Activated CD8-positive, alpha-beta T cell treated with anti-CD3 and anti-CD28 coated beads, Interleukin-2, amount 10 ng/mL, durations not matched to agents 7 days and 5 days (primary cell): ENCODE measurements at regions not wholly inside any gene's neighbourhood (a gene's known extent, or its start where the extent isn't known, plus 50 kb on each side); places are given as distances from the start of the nearest gene placed in this dataset.

ENCODE experiments used
- ATAC-seq: fragments of 150-1000 bp; cut with Tn5 transposase; one replicate; pipeline ENCODE4 v1.10.0; 2021; ENCODE audit warnings: moderate library complexity
- CTCF ChIA-PET: fragments of 350-600 bp; sonication (Branson Sonifier 250); formaldehyde crosslinking; loops from one replicate; lab custom pipeline; 2021; ENCODE audit warnings: antibody characterized with exemption; lab: Charles Lee
- POLR2A ChIA-PET: fragments of 350-600 bp; sonication (Branson Sonifier 250); formaldehyde crosslinking; loops from one replicate; lab custom pipeline; 2021; ENCODE audit warnings: antibody characterized with exemption; lab: Charles Lee
- DNase-seq: peaks from one replicate; pipeline ENCODE4 v3.0.0-alpha.2; 2020
- H3K27ac Mint-ChIP-seq: one replicate; pipeline ENCODE4 v1.8.0; 2021; ENCODE audit warnings: mild to moderate bottlenecking, mixed read lengths
- H3K27me3 Mint-ChIP-seq: one replicate; pipeline ENCODE4 v1.8.0; 2021; ENCODE audit warnings: low read depth, mixed read lengths
- H3K36me3 Mint-ChIP-seq: one replicate; pipeline ENCODE4 v1.8.0; 2021; ENCODE audit warnings: low read depth, mixed read lengths
- H3K4me1 Mint-ChIP-seq: one replicate; pipeline ENCODE4 v1.8.0; 2021; ENCODE audit warnings: low read depth, mixed read lengths
- H3K4me3 Mint-ChIP-seq: one replicate; pipeline ENCODE4 v1.8.0; 2021; ENCODE audit warnings: mild to moderate bottlenecking, mixed read lengths
- H3K9me3 Mint-ChIP-seq: one replicate; pipeline ENCODE4 v1.8.0; 2022; ENCODE audit warnings: mixed read lengths; ENCODE audit not compliant: insufficient read depth

- no peaks in the 10 kb centered on the region for H3K36me3 Mint-ChIP-seq
- POLR2A ChIA-PET = interaction anchor here (0.5 to 1.6 kb wide), 2 partner anchors 10 to 236 kb away, joined by 3 to 4 read pairs; no protein-coding TSS in a partner anchor
- no peaks in the 10 kb centered on the region for H3K4me1 Mint-ChIP-seq
- H3K4me3 Mint-ChIP-seq = no peak overlapping the region
- ATAC-seq (no peak), DNase-seq (no peak)
- CTCF ChIA-PET = interaction anchor here (1.0 to 4.4 kb wide), 7 partner anchors 8 to 869 kb away, joined by 3 to 32 read pairs (median 5); no protein-coding TSS in a partner anchor
- H3K27ac Mint-ChIP-seq = no peak overlapping the region
- H3K27me3 Mint-ChIP-seq = peaks cover 52% of the 10 kb centered on the region
- H3K9me3 Mint-ChIP-seq = no peaks in the 10 kb centered on the region
Measured at GRCh38 chr2:204261846-204262245, 283.4 kb upstream of the PARD3B start.

DNA sequence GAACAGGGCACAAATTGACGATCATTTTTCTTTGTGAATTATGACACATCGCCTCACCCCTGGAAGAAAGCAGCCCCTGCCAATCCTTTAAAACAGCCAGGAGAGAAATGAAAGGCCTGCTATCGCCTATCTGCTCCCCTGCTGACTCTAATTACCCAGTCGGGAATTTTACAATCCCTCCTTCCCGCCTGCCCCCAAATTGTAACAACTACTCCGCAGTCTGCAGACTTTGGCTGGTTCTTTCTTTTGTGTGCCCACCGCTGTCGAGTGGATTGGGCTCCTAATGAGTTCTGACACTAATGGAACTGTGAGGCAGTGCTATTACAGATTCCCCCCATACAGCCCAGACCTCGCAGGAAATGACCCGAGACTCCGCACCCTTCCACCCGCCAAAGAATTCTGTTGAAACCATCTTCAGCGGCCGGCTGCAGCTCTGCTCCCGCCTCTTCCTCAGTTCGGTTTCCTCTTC is 281.2 kb upstream of the PARD3B start:
- ATAC-seq (no peak), DNase-seq (no peak)
- ChIA-PET CTCF (no interaction called here), POLR2A (no interaction called here)
- H3K9me3 Mint-ChIP-seq = no peaks in the 10 kb centered on the region
- H3K4me3 Mint-ChIP-seq = no peak overlapping the region
- peaks cover 42% of the 10 kb centered on the region for H3K27me3 Mint-ChIP-seq
- no peaks in the 10 kb centered on the region for H3K4me1 Mint-ChIP-seq
- no peaks in the 10 kb centered on the region for H3K36me3 Mint-ChIP-seq
- no peak overlapping the region for H3K27ac Mint-ChIP-seq

DNA sequence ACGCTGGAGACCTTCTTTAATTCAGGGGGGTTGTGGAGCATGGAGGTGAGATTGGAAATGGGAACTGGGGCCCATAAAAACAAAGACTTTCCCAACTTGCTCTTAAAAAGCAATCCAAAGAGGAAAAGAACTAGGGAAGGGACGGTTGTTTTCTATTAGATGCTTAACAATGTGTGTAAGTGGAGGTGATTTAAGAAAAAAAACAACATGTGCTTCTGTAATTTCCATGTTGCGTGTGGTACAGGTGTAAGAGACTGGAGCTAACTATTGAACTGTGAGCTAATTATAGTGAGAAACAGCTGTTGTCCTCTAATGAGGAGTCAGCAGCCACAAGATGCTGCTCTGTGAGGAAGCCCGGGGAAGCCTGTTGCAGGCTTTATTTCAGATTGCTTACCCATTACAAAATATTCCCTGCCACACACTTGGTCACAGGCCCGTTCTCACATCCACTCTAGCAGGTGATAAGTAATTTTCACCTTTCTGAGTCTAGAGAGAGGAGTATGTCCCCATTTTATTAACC is 280.6 kb upstream of the PARD3B start:
- H3K27ac Mint-ChIP-seq = no peak overlapping the region
- no peaks in the 10 kb centered on the region for H3K9me3 Mint-ChIP-seq
- POLR2A ChIA-PET = no interaction called here
- H3K4me1 Mint-ChIP-seq = no peaks in the 10 kb centered on the region
- no peak for DNase-seq
- ATAC-seq = no peak
- CTCF ChIA-PET = no interaction called here
- H3K36me3 Mint-ChIP-seq = no peaks in the 10 kb centered on the region
- peaks cover 37% of the 10 kb centered on the region for H3K27me3 Mint-ChIP-seq
- no peak overlapping the region for H3K4me3 Mint-ChIP-seq

DNA sequence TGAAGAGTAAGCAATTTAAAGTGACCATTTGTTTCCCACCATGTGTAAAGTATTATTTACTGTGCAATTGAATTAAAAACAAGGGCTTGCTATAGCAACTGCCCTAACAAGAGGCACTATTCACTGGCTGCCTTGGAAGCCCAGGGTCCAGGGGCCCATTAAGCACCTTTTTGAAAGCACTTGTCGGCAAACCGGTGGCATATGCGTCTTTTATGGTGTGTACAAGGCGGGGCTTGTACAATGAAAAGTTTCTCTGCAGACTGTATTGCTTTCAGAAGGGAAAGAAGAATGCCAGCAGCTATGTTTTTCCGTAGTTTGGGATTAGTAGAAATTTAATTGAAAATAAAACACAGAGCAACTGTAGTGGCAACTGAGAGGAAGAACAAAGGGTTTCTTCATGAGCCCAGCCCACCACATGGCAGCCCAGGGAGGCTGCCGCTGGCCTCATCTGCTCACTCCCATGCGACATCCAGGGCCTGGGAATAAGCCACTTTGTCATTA is 279.5 kb upstream of the PARD3B start:
- no peak for ATAC-seq
- POLR2A ChIA-PET = no interaction called here

GRCh38 chr2:204268458-204268857 is 276.8 kb upstream of the PARD3B start:
- no peaks in the 10 kb centered on the region for H3K36me3 Mint-ChIP-seq
- peaks cover 38% of the 10 kb centered on the region for H3K27me3 Mint-ChIP-seq
- ChIA-PET CTCF (interaction anchor here (1.0 to 1.3 kb wide), 2 partner anchors 10 to 123 kb away, joined by 3 read pairs; no protein-coding TSS in a partner anchor), POLR2A (no interaction called here)
- ATAC-seq (no peak), DNase-seq (no peak)
- no peak overlapping the region for H3K4me3 Mint-ChIP-seq
- peaks cover 5% of the 10 kb centered on the region for H3K9me3 Mint-ChIP-seq
- H3K27ac Mint-ChIP-seq = no peak overlapping the region
- no peaks in the 10 kb centered on the region for H3K4me1 Mint-ChIP-seq

More for the DNA sequence above, 279.5 kb upstream of the PARD3B start:
- Mint-ChIP-seq H3K27ac (no peak overlapping the region), H3K27me3 (peaks cover 40% of the 10 kb centered on the region), H3K4me1 (no peaks in the 10 kb centered on the region), H3K9me3 (peaks cover 2% of the 10 kb centered on the region), H3K4me3 (no peak overlapping the region), H3K36me3 (no peaks in the 10 kb centered on the region)
- CTCF ChIA-PET = no interaction called here
- no peak for DNase-seq

DNA sequence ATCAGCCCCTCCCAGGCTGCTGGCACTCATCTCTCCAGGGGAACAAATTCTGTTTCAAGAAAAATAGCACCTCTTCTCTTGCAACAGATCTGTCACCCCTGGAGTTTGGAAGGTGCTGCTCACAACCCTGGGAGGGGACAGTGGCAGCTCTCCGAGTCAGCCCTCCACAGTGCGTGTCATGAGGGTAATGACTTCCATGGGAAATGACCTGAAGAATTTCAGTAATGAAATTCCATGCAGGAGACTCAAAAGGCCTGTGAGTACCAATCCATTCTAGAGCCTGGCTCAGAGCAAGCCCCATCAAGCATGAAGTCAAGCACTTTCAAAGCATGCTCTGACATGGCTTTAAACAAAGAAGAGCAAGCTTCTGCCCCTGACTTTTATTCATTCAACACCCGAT is 276.3 kb upstream of the PARD3B start:
- Mint-ChIP-seq H3K4me3 (no peak overlapping the region), H3K36me3 (no peaks in the 10 kb centered on the region), H3K27me3 (peaks cover 36% of the 10 kb centered on the region)

DNA sequence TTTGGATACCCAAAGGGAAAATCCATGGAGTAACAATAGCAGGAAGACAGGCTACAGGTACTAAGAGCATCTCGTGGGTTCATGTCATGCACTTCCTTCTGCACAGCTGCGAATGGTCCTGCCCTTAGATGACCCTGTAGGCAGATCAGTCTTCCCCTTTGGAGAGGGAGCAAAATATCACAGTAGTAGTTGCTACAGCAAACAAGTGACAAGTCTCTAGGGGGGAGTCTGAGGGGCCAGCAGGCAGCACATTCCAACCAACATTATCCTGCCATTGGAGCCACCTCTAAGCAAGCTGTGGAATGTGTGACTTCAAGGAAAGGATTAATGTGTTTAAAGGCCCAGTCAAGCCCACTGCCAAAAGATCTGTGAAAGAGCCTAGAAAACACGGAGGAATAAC is 273.2 kb upstream of the PARD3B start:
- Mint-ChIP-seq H3K36me3 (no peaks in the 10 kb centered on the region), H3K4me1 (no peaks in the 10 kb centered on the region), H3K27me3 (peaks cover 18% of the 10 kb centered on the region), H3K4me3 (no peak overlapping the region), H3K27ac (no peak overlapping the region), H3K9me3 (peaks cover 5% of the 10 kb centered on the region)
- DNase-seq (no peak), ATAC-seq (no peak)
- POLR2A ChIA-PET = interaction anchor here (1.2 kb wide), 1 partner anchor 10 kb away, joined by 4 read pairs; no protein-coding TSS in a partner anchor
- CTCF ChIA-PET = no interaction called here

More for the DNA sequence above, 276.3 kb upstream of the PARD3B start:
- Mint-ChIP-seq H3K4me1 (no peaks in the 10 kb centered on the region), H3K27ac (no peak overlapping the region), H3K9me3 (peaks cover 5% of the 10 kb centered on the region)
- DNase-seq (no peak), ATAC-seq (no peak)
- CTCF ChIA-PET = interaction anchor here (1.0 kb wide), 1 partner anchor 11 kb away, joined by 3 read pairs; no protein-coding TSS in a partner anchor
- POLR2A ChIA-PET = no interaction called here

DNA sequence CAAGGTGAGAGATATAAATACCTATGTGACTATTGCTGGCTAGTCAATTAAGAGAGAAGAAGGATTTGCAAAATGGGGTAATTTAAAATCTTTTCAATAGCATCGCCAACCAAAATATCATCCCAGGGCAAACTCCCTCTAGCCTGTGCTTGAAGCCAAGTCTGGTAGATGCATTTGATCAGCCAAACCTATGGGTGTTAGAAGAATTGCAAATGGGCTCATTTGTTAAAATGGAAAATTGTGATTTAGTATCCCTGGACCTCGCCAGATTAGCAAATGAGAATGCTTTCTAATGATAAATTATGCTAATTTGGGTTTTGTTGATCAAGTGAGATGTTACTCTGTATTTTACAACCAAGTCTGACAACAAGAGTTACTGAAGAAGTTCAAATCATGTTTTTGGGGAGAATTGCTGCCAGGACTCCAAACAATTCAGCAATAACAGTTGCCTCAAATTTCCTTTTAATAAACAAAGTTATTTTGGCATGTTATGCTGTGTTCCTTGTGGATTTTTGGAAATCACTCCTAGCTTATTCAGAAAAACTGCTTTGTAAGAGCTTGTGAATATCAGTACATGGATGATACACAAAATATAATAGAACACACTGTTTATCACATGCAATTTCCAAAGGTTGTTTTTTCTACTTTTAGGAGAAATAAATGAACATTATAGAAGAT is 272.5 kb upstream of the PARD3B start:
- no peaks in the 10 kb centered on the region for H3K4me1 Mint-ChIP-seq
- CTCF ChIA-PET = interaction anchor here (0.7 to 1.3 kb wide), 3 partner anchors 11 to 21 kb away, joined by 3 to 4 read pairs (median 3); no protein-coding TSS in a partner anchor
- no peak for ATAC-seq

GRCh38 chr2:204274429-204274828 is 270.8 kb upstream of the PARD3B start:
- POLR2A ChIA-PET = no interaction called here
- no peaks in the 10 kb centered on the region for H3K36me3 Mint-ChIP-seq
- CTCF ChIA-PET = no interaction called here
- ATAC-seq = no peak
- no peaks in the 10 kb centered on the region for H3K4me1 Mint-ChIP-seq
- no peak overlapping the region for H3K27ac Mint-ChIP-seq
- H3K9me3 Mint-ChIP-seq = peaks cover 5% of the 10 kb centered on the region
- peaks cover 30% of the 10 kb centered on the region for H3K27me3 Mint-ChIP-seq
- H3K4me3 Mint-ChIP-seq = no peak overlapping the region
- DNase-seq = no peak

More for the DNA sequence above, 272.5 kb upstream of the PARD3B start:
- H3K9me3 Mint-ChIP-seq = peaks cover 5% of the 10 kb centered on the region
- POLR2A ChIA-PET = interaction anchor here (1.2 kb wide), 1 partner anchor 11 kb away, joined by 4 read pairs; no protein-coding TSS in a partner anchor
- peaks cover 21% of the 10 kb centered on the region for H3K27me3 Mint-ChIP-seq
- H3K36me3 Mint-ChIP-seq = no peaks in the 10 kb centered on the region
- H3K27ac Mint-ChIP-seq = no peak overlapping the region
- DNase-seq = no peak
- H3K4me3 Mint-ChIP-seq = no peak overlapping the region

DNA sequence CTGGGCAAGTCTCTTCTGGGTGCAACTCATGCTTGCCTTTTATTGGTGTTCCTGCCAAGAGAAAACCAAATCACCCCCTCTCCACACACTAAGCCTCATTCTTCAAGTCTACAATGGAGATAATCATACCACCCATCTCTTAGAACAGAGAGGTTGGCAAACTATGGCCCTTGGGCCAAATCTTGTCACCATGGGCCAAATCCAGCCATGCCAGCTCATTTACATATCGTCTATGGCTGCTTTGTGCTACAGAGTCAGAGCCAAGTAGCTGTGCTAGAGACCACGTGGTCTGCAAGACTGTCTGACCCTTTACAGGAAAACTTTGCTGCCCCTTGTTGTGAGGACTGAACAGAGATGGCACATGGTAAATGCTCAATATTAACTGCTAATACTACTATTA is 270.3 kb upstream of the PARD3B start:
- CTCF ChIA-PET = interaction anchor here (2.6 kb wide), 1 partner anchor 14 kb away, joined by 9 read pairs; no protein-coding TSS in a partner anchor
- POLR2A ChIA-PET = no interaction called here
- H3K4me1 Mint-ChIP-seq = no peaks in the 10 kb centered on the region

DNA sequence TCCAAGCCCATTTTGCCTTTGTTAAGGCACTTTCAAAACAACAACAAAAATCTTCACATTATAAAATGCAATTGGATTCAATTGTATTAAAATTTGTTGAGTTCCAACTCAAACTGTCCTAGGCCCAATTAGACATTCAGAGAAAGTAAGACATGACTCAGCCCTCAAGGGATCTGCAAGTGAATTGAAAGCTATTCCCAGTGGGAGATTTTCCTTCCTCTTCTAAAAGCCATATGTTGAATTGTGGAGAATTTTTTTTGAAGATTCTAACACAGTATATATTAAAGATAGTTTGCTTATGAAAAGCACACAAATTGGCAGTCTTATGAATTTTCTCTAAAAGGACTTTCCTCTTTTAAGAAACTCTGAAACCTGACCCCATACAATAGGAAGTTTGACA is 268.0 kb upstream of the PARD3B start:
- POLR2A ChIA-PET = no interaction called here
- H3K9me3 Mint-ChIP-seq = no peaks in the 10 kb centered on the region
- H3K27me3 Mint-ChIP-seq = peaks cover 32% of the 10 kb centered on the region
- no peak overlapping the region for H3K27ac Mint-ChIP-seq
- no peak for ATAC-seq
- no peaks in the 10 kb centered on the region for H3K4me1 Mint-ChIP-seq
- no peak for DNase-seq
- H3K36me3 Mint-ChIP-seq = no peaks in the 10 kb centered on the region
- no peak overlapping the region for H3K4me3 Mint-ChIP-seq
- CTCF ChIA-PET = interaction anchor here (2.6 kb wide), 1 partner anchor 17 kb away, joined by 9 read pairs; no protein-coding TSS in a partner anchor

More for the DNA sequence above, 270.3 kb upstream of the PARD3B start:
- DNase-seq (no peak), ATAC-seq (no peak)
- no peak overlapping the region for H3K27ac Mint-ChIP-seq
- peaks cover 5% of the 10 kb centered on the region for H3K9me3 Mint-ChIP-seq
- no peaks in the 10 kb centered on the region for H3K36me3 Mint-ChIP-seq
- H3K27me3 Mint-ChIP-seq = peaks cover 33% of the 10 kb centered on the region
- H3K4me3 Mint-ChIP-seq = no peak overlapping the region

GRCh38 chr2:204278454-204278853 is 266.8 kb upstream of the PARD3B start:
- no peak overlapping the region for H3K27ac Mint-ChIP-seq
- POLR2A ChIA-PET = no interaction called here
- no peak overlapping the region for H3K4me3 Mint-ChIP-seq
- H3K27me3 Mint-ChIP-seq = peaks cover 29% of the 10 kb centered on the region
- H3K4me1 Mint-ChIP-seq = no peaks in the 10 kb centered on the region
- CTCF ChIA-PET = interaction anchor here (1.2 kb wide), 1 partner anchor 10 kb away, joined by 3 read pairs; no protein-coding TSS in a partner anchor
- H3K9me3 Mint-ChIP-seq = no peaks in the 10 kb centered on the region
- no peak for DNase-seq
- no peaks in the 10 kb centered on the region for H3K36me3 Mint-ChIP-seq
- ATAC-seq = no peak
